ENCODE measurements at regions not wholly inside any gene's neighbourhood (a gene's known extent, or its start where the extent isn't known, plus 50 kb on each side); places are given as distances from the start of the nearest gene placed in this dataset.

DNA sequence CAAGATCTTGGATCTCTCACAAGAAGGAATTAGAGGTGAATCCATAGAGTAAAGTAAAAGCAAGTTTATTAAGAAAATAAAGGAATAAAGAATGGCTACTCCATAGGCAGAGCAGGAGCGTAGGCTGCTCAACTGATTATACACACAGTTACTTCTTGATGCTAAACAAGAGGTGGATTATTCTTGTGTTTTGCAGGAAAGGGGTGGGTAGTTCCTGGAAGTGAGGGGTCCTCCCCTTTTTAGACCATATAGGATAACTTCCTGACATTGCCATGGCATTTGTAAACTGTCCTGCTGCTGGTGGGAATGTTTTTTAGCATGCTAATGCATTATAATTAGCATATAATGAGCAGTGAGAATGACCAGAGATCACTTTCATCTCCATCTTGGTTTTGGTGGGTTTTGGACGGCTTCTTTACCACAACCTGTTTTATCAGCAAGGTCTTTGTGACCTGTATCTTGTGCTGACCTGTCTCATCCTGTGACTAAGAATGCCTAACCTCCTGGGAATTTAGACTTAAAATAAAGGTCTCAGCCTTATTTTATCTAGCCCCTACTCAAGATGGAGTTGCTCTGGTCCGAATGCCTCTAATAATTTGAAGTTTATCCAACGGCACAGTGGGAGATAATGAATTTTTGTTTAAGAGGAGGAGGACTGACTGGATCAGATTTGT lies 165.7 kb upstream of the DMRT1 start:
- H3K4me1 ChIP-seq (ENCODE audit: insufficient read depth, low read length), result peaks cover 8% of the 10 kb centered on the region
- no peaks in the 10 kb centered on the region for H3K27me3 ChIP-seq (ENCODE audit: insufficient read depth, low read length)
- H3K9me3 ChIP-seq (ENCODE audit: low read depth, low read length), result no peaks in the 10 kb centered on the region
- H3K4me3 ChIP-seq (ENCODE audit: low read length), result no peak overlapping the region

DNA sequence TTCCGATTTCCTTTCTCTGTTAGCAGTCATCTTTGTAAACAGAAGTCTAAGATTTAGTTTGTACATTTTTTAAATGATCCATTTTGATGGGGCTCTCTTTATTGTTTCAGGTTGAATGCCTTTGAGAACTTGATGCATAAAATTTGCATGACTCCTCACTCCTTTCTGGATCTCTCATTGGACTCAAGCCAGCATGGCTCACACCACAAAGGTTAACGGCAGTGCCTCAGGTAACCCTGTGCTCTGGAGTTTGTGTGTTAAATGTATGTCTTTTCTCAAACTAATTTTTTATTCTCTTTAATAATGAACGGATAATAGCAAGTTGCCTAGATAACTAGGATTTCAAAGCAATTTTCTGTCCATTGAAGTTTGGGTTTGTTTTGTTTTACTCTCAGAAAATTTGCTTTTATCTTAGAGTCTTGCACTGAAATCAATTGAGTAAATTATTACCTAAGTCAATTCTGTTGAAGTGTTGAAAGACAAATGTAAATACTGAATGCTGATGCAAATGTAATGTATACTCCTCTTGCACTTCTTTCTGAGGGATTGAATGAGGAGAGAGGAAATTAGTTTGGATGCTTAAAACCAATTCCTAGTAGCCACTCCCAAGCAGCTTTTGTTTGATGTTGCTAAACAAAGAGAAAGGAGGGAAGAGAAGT lies 164.6 kb upstream of the DMRT1 start:
- Histone ChIP-seq H3K27me3 (ENCODE audit: insufficient read depth, low read length) (no peaks in the 10 kb centered on the region), H3K4me1 (ENCODE audit: insufficient read depth, low read length) (peaks cover 8% of the 10 kb centered on the region), H3K9me3 (ENCODE audit: low read depth, low read length) (no peaks in the 10 kb centered on the region), H3K4me3 (ENCODE audit: low read length) (no peak overlapping the region)

DNA sequence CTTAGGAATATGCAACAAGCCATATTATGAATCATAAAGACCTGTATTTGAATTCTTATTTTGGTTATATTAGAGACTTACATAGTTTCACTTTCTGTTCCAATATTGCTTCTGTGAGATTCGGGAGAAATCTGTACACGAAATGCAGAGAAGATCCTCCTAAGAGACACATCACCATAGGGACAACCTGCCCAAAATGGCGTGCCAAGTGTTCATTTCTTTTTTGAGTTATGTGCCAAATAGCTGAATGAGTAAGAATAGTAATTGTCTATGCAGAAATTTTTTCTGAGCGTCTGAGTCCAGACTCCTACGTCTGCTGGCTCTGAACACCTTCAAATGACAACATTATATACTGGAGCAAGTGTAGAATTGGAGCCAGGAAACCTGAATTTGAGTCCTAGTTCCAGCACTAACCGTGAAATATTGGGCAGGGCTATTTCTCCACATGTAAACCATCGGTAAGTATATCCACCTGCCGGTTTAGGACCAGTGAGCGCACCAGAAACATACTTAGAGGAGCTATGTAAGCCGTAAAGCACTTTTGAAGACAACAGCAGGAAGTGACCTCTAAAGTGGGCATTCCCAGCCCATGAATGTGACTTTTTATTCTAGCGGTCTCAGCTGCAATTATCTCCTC lies 163.9 kb upstream of the DMRT1 start:
- H3K4me3 ChIP-seq (ENCODE audit: low read length), result peak overlapping the region; percentile 15
- H3K4me1 ChIP-seq (ENCODE audit: insufficient read depth, low read length), result peaks cover 8% of the 10 kb centered on the region
- H3K27me3 ChIP-seq (ENCODE audit: insufficient read depth, low read length), result no peaks in the 10 kb centered on the region
- no peaks in the 10 kb centered on the region for H3K9me3 ChIP-seq (ENCODE audit: low read depth, low read length)

DNA sequence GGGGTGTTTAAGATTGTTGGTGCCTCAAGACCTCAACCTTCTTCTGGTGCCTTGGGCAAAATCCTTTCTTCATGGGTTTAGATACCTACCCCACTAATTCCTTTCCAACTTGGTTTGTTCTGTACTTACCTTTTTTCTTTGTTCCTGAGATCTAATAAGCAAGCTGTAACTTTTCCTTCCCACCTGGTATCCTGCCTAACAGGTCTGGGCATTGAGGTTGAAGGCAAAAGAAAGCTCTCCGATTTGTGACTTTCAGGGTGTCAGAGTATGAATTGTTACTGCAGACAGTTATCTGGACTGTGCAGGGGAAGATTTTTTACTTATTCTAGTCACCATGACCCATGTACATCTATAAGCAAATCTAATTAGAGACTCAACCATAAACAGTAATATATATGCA lies 162.6 kb upstream of the DMRT1 start:
- Histone ChIP-seq H3K9me3 (ENCODE audit: low read depth, low read length) (no peaks in the 10 kb centered on the region), H3K27me3 (ENCODE audit: insufficient read depth, low read length) (no peaks in the 10 kb centered on the region), H3K4me3 (ENCODE audit: low read length) (no peak overlapping the region), H3K4me1 (ENCODE audit: insufficient read depth, low read length) (peaks cover 8% of the 10 kb centered on the region)

- H3K9me3 ChIP-seq (ENCODE audit: low read depth, low read length), result no peaks in the 10 kb centered on the region
Observed at GRCh38 chr9:679462-679861, 162.0 kb upstream of the DMRT1 start.

GRCh38 chr9:680106-680505 lies 161.4 kb upstream of the DMRT1 start:
- Histone ChIP-seq H3K9me3 (ENCODE audit: low read depth, low read length) (no peaks in the 10 kb centered on the region), H3K4me3 (ENCODE audit: low read length) (no peak overlapping the region), H3K27me3 (ENCODE audit: insufficient read depth, low read length) (no peaks in the 10 kb centered on the region), H3K4me1 (ENCODE audit: insufficient read depth, low read length) (peaks cover 8% of the 10 kb centered on the region)

More at GRCh38 chr9:679462-679861, 162.0 kb upstream of the DMRT1 start:
- H3K27me3 ChIP-seq (ENCODE audit: insufficient read depth, low read length), result no peaks in the 10 kb centered on the region
- H3K4me3 ChIP-seq (ENCODE audit: low read length), result no peak overlapping the region
- peaks cover 8% of the 10 kb centered on the region for H3K4me1 ChIP-seq (ENCODE audit: insufficient read depth, low read length)

- peaks cover 1% of the 10 kb centered on the region for H3K4me1 ChIP-seq (ENCODE audit: insufficient read depth, low read length)
- H3K4me3 ChIP-seq (ENCODE audit: low read length), result no peak overlapping the region
- H3K9me3 ChIP-seq (ENCODE audit: low read depth, low read length), result no peaks in the 10 kb centered on the region
- H3K27me3 ChIP-seq (ENCODE audit: insufficient read depth, low read length), result no peaks in the 10 kb centered on the region
Observed at GRCh38 chr9:682633-683508, 158.6 kb upstream of the DMRT1 start.

DNA sequence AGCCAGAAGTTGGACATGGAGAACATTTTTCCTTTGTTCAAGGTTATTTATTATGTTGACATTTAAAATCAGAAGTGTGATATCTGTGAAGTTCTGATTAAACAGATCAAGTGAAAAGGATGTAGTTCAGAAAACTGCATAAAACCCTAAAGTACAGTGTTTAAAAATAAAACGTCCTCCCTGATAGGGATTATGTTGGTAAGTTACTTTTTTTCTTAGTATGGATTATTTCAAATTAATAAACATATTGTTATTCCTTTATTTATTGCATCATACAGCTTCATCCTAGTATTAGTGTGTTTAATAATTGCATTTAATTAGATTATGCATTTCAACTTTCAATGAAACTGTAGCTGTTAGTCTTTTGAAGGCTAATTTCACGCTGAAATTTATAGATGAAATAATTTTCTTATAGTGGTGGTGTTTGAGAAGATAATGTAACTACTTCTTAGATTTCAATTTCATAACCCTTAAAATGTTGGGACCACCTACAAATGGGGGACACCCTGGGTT lies 157.9 kb upstream of the DMRT1 start:
- no peaks in the 10 kb centered on the region for H3K27me3 ChIP-seq (ENCODE audit: insufficient read depth, low read length)
- no peaks in the 10 kb centered on the region for H3K9me3 ChIP-seq (ENCODE audit: low read depth, low read length)
- no peak overlapping the region for H3K4me3 ChIP-seq (ENCODE audit: low read length)
- no peaks in the 10 kb centered on the region for H3K4me1 ChIP-seq (ENCODE audit: insufficient read depth, low read length)

DNA sequence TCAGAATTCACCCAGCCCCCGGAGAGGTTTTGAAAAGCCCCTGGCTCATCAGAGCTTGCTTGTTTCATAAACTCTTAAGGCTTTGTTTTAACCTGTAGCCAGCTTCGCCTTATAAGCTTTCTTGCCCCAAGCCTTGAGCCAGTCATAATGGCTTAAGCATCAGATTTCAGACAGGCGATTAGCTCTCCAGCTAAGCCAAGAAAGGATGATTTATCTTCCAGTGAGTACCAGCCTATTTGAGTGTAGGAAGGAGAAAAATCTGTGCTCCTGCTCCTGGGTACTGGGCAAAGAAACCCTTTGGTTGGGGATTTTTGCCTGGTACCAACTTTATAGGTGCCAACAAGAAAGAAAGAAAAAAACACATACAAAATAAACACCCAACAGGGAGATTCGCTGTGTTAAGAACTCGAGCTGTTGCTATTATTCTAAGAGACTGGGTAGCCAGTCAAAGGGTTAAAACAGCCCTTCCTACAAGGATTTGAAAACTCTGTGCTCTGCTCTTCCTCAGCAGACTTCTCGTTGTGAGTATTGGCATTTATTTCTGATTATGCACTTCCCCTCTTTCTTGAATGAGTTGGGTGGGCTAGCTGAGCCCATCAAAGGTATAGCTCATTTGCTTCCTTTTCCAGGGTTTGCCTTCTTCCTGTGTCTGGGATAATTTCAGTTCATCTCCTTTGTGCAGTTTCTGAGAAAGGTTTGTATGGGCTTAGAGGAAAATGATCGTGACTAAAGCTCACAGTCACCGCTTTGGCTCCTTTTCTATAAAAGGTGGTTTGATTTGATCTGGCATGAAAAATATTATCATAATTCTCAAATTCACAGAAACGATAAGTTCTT lies 157.2 kb upstream of the DMRT1 start:
- no peaks in the 10 kb centered on the region for H3K27me3 ChIP-seq (ENCODE audit: insufficient read depth, low read length)
- no peaks in the 10 kb centered on the region for H3K9me3 ChIP-seq (ENCODE audit: low read depth, low read length)
- H3K4me1 ChIP-seq (ENCODE audit: insufficient read depth, low read length), result no peaks in the 10 kb centered on the region
- H3K4me3 ChIP-seq (ENCODE audit: low read length), result no peak overlapping the region

DNA sequence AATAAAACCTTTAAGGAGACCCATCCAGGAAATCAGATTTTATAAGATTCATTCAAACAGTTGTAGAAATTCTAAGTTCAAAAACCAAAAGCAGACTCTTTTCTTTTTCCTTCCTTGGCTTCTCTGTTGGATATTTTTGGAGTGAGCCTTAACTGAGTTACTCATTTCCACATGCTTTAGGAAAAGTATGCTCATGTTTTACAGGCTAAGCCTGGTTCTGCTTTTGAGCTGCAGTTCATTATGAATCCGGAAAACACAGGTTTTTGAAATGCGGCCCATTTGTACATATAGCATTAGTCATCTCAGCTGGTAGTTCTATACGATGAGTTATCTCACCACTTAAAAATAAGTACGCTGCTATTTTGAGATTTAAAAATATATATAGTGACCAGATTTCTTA lies 156.6 kb upstream of the DMRT1 start:
- no peaks in the 10 kb centered on the region for H3K9me3 ChIP-seq (ENCODE audit: low read depth, low read length)
- no peak overlapping the region for H3K4me3 ChIP-seq (ENCODE audit: low read length)
- H3K27me3 ChIP-seq (ENCODE audit: insufficient read depth, low read length), result no peaks in the 10 kb centered on the region
- H3K4me1 ChIP-seq (ENCODE audit: insufficient read depth, low read length), result no peaks in the 10 kb centered on the region

DNA sequence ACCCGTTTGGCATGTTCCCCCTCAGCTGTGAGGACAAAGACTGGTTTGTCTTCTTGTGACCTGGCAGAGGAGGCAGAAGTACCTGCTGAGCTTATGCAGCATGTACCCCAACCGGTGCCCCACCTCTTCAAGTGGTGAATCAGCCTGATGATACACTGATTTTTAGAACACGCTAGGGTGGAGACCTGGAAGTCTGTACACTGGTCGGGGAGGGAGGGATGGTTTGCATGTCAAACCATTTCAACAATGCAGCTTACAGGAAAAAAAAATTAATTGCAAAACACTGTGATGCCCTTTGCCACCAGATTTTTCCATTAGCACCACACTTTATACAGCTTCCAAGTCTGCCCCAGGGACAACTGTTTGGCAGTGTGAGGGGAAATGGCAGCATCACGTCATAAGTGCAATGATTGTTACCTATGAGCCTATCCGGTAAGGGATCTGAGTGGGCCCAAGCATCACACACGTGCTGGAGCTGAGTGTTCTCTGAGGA lies 155.1 kb upstream of the DMRT1 start:
- H3K9me3 ChIP-seq (ENCODE audit: low read depth, low read length), result no peaks in the 10 kb centered on the region
- no peaks in the 10 kb centered on the region for H3K4me1 ChIP-seq (ENCODE audit: insufficient read depth, low read length)
- no peaks in the 10 kb centered on the region for H3K27me3 ChIP-seq (ENCODE audit: insufficient read depth, low read length)
- H3K4me3 ChIP-seq (ENCODE audit: low read length), result no peak overlapping the region

DNA sequence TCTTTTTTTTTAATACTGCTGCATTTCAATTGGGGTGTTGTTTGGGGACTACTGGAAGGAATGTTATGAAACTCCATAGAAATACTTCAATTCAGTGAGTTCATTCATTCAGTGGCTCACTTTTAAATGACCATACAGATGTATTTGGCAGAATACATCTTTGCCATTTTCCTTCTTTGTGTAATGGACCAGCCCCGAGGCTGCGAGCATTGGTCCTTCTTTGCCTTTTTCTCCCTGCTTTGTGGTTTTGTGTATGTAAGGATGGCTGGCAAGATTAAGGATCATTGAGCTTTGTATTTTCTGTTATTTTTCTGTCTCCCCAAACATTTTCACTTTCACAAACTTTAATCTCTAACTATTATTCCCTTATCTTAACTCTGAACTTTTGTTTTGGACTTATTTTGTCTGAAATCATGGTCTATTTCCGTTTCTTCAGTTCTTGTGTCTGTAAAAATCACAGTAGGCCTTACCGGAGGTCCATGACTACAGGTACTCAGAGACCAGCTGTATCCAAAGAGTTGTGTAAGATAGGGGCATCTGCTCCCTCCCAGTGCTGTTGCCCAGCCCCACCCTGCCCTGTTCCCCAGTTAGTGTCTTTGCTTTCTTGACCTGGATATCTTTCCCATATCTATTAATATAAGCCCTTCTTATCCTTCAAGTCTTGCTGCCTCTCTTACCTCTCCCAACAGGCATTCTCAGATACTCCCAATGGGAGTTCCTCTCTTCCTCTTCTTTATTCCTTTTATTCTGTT lies 154.3 kb upstream of the DMRT1 start:
- H3K27me3 ChIP-seq (ENCODE audit: insufficient read depth, low read length), result no peaks in the 10 kb centered on the region
- H3K4me1 ChIP-seq (ENCODE audit: insufficient read depth, low read length), result no peaks in the 10 kb centered on the region
- no peaks in the 10 kb centered on the region for H3K9me3 ChIP-seq (ENCODE audit: low read depth, low read length)
- no peak overlapping the region for H3K4me3 ChIP-seq (ENCODE audit: low read length)

GRCh38 chr9:687994-688393 lies 153.5 kb upstream of the DMRT1 start:
- Histone ChIP-seq H3K4me3 (ENCODE audit: low read length) (no peak overlapping the region), H3K27me3 (ENCODE audit: insufficient read depth, low read length) (no peaks in the 10 kb centered on the region), H3K4me1 (ENCODE audit: insufficient read depth, low read length) (no peaks in the 10 kb centered on the region), H3K9me3 (ENCODE audit: low read depth, low read length) (no peaks in the 10 kb centered on the region)

All from mononuclear cell (primary cell).